ENCODE measurements at regions not wholly inside any gene's neighbourhood (a gene's known extent, or its start where the extent isn't known, plus 50 kb on each side); places are given as distances from the start of the nearest gene placed in this dataset.

- FAIRE-seq: no peak
- no peak for ATAC-seq
These were observed 159.6 kb downstream of the HS3ST2 start for GRCh38 chr16:22973522-22973921.

GRCh38 chr16:22971346-22971924 lies 157.5 kb downstream of the HS3ST2 start:
- no peak for TF ChIP-seq CTCF (IDR thresholded peaks at IDR 0.05)
- no peak for TF ChIP-seq TP53 (CRISPR knock-in tag; IDR thresholded peaks at IDR 0.05)
- no peak for TF ChIP-seq HMGXB4 (CRISPR knock-in tag; IDR thresholded peaks at IDR 0.05; ENCODE audit: borderline replicate concordance)
- TF ChIP-seq ZC3H11A (IDR thresholded peaks at IDR 0.05): no peak
- no peak for TF ChIP-seq EHMT2 (IDR thresholded peaks at IDR 0.05; ENCODE audit: low read depth)
- no peak for TF ChIP-seq TFCP2L1 (CRISPR knock-in tag; IDR thresholded peaks at IDR 0.05)
- TF ChIP-seq NPAS2 (CRISPR knock-in tag; IDR thresholded peaks at IDR 0.05; ENCODE audit: borderline replicate concordance): no peak
- TF ChIP-seq RAD21 (conservative IDR thresholded peaks at IDR 0.05 in 1 of 2, IDR thresholded peaks at IDR 0.05 in 1 of 2): no peak
- no peak for TF ChIP-seq CHD2 (IDR thresholded peaks at IDR 0.05; ENCODE audit: low read length, partially characterized antibody)
- no peak for TF ChIP-seq NFE2L2 (conservative IDR thresholded peaks at IDR 0.05; ENCODE audit: low read length)
- TF ChIP-seq SMC3 (IDR thresholded peaks at IDR 0.05): no peak
- TF ChIP-seq MAX (IDR thresholded peaks at IDR 0.05): no peak
- TF ChIP-seq ZNF302 (CRISPR knock-in tag; IDR thresholded peaks at IDR 0.05): no peak
- no peak for TF ChIP-seq RFX5 (IDR thresholded peaks at IDR 0.05)
- no peak for TF ChIP-seq KDM1A (IDR thresholded peaks at IDR 0.05; ENCODE audit: low read depth)
- TF ChIP-seq RCOR1 (IDR thresholded peaks at IDR 0.05; ENCODE audit: low read depth, low read length): no peak
- TF ChIP-seq SREBF2 (IDR thresholded peaks at IDR 0.05): no peak
- no peaks in the 10 kb centered on the region for H3K9me3 ChIP-seq
- POLR2A ChIA-PET: no interaction called here
- no peak for FAIRE-seq
- DNase-seq (ENCODE audit: low read depth in 1 of 2, low spot score in 1 of 2): no peak
- no peak overlapping the region for H3K27ac ChIP-seq
- WGBS (ENCODE audit: missing lambda C conversion rate): 25% methylated on average over 5 of the region's 5 CpGs
- no peak overlapping the region for H3K4me2 ChIP-seq
- H3K4me3 ChIP-seq: no peak overlapping the region
- CTCF ChIA-PET: no interaction called here
- ATAC-seq: no peak
- no peaks in the 10 kb centered on the region for H3K4me1 ChIP-seq

More at GRCh38 chr16:22973522-22973921, 159.6 kb downstream of the HS3ST2 start:
- Histone ChIP-seq H3K4me1 (no peaks in the 10 kb centered on the region), H3K9me3 (no peaks in the 10 kb centered on the region), H3K4me2 (no peak overlapping the region), H3K4me3 (no peak overlapping the region), H3K27ac (no peak overlapping the region)
- CTCF ChIA-PET: interaction anchor here (0.5 to 1.1 kb wide), 2 partner anchors 87 to 350 kb away, joined by 3 read pairs; no protein-coding TSS in a partner anchor
- no peak for DNase-seq (ENCODE audit: low read depth in 1 of 2, low spot score in 1 of 2)
- TF ChIP-seq RFX5 (IDR thresholded peaks at IDR 0.05) (peak; percentile 54; the same call in 1 of the 2 replicates), KDM1A (IDR thresholded peaks at IDR 0.05; ENCODE audit: low read depth) (no peak), BCL3 (IDR thresholded peaks at IDR 0.05) (no peak), TFCP2L1 (CRISPR knock-in tag; IDR thresholded peaks at IDR 0.05) (no peak)
- POLR2A ChIA-PET: no interaction called here
